IMR-90 (cell line): ENCODE measurements at regions not wholly inside any gene's neighbourhood (a gene's known extent, or its start where the extent isn't known, plus 50 kb on each side); places are given as distances from the start of the nearest gene placed in this dataset.

ENCODE experiments used
- ATAC-seq: fragments of 200-7000 bp; cut with Tn5 transposase; 2 replicates; pipeline ENCODE4 v1.9.1; 2020; ENCODE audit warnings: low read depth, mild to moderate bottlenecking, moderate library complexity
- BruUV-seq: library from RNA; stranded (reverse); fragments of 400-500 nt; replicated peaks from 2 replicates; lab custom pipeline; 2021; lab: Mats Ljungman, UMichigan
- CTCF ChIA-PET: fragments of 300-600 bp; formaldehyde crosslinking; extraction: SDS; loops from one replicate; lab custom pipeline; 2021; ENCODE audit warnings: antibody characterized with exemption; lab: Yijun Ruan, JAX
- POLR2A ChIA-PET: fragments of 300-600 bp; sonication (Branson Sonifier 250); formaldehyde crosslinking; loops from one replicate; lab custom pipeline; 2022; ENCODE audit warnings: antibody characterized with exemption; ENCODE audit not compliant: unreplicated experiment; lab: Charles Lee
- DNase-seq: peaks from one replicate; pipeline ENCODE4 v3.0.0; 2013
- H2AFZ ChIP-seq: replicated peaks from 2 replicates; pipeline ENCODE3; 2013; ENCODE audit warnings: low read length, mild to moderate bottlenecking; ENCODE audit not compliant: poor library complexity
- H2AK5ac ChIP-seq: 2 replicates; pipeline ENCODE4 v1.6.1; 2013; ENCODE audit warnings: low read depth, low read length, inconsistent platforms
- H2AK9ac ChIP-seq: replicated peaks from 2 replicates; pipeline ENCODE3; 2013; ENCODE audit warnings: mild to moderate bottlenecking, low read depth, low read length, moderate library complexity; ENCODE audit not compliant: poor library complexity
- H2BK120ac ChIP-seq: 2 replicates; pipeline ENCODE4 v1.6.1; 2013; ENCODE audit warnings: low read depth, low read length, inconsistent platforms
- H2BK15ac ChIP-seq: 3 replicates; pipeline ENCODE4 v1.6.1; 2013; ENCODE audit warnings: low read depth, low read length, inconsistent platforms
- H2BK20ac ChIP-seq: 2 replicates; pipeline ENCODE4 v1.6.1; 2013; ENCODE audit warnings: low read depth, mild to moderate bottlenecking, inconsistent platforms, low read length, moderate library complexity
- H2BK5ac ChIP-seq: 2 replicates; pipeline ENCODE4 v1.6.1; 2013; ENCODE audit warnings: mild to moderate bottlenecking, low read depth, low read length, inconsistent platforms; ENCODE audit not compliant: poor library complexity, severe bottlenecking
- H3K14ac ChIP-seq: replicated peaks from 2 replicates; pipeline ENCODE4 v1.6.1; 2013; ENCODE audit warnings: low read depth, low read length, inconsistent platforms
- H3K18ac ChIP-seq: 2 replicates; pipeline ENCODE4 v1.6.1; 2013; ENCODE audit warnings: low read depth, low read length, control low read depth
- H3K23ac ChIP-seq: 2 replicates; pipeline ENCODE4 v1.6.1; 2013; ENCODE audit warnings: low read depth, low read length, inconsistent platforms
- H3K27ac ChIP-seq: 2 replicates; pipeline ENCODE4 v1.5.1; 2013; ENCODE audit warnings: mild to moderate bottlenecking, control low read depth, low read length; ENCODE audit not compliant: insufficient read depth
- H3K27me3 ChIP-seq: 2 replicates; pipeline ENCODE4 v1.6.1; 2013; ENCODE audit warnings: low read length; ENCODE audit not compliant: control insufficient read depth, insufficient read depth
- H3K36me3 ChIP-seq: 2 replicates; pipeline ENCODE4 v1.6.1; 2013; ENCODE audit warnings: low read length, mixed read lengths; ENCODE audit not compliant: control insufficient read depth, insufficient read depth
- H3K4ac ChIP-seq: 2 replicates; pipeline ENCODE4 v1.6.1; 2013; ENCODE audit warnings: low read depth, low read length, inconsistent platforms
- H3K4me1 ChIP-seq: 2 replicates; pipeline ENCODE4 v1.6.1; 2013; ENCODE audit warnings: low read length, mixed read lengths; ENCODE audit not compliant: control insufficient read depth, insufficient read depth
- H3K4me2 ChIP-seq: 2 replicates; pipeline ENCODE4 v1.6.1; 2013; ENCODE audit warnings: low read depth, mild to moderate bottlenecking, control low read depth, low read length, moderate library complexity
- H3K4me3 ChIP-seq: 2 replicates; pipeline ENCODE4 v1.5.1; 2013; ENCODE audit warnings: low read depth, mild to moderate bottlenecking, control low read depth, low read length, moderate library complexity; ENCODE audit not compliant: insufficient read depth
- H3K56ac ChIP-seq: 2 replicates; pipeline ENCODE4 v1.6.1; 2013; ENCODE audit warnings: low read length, inconsistent platforms; ENCODE audit not compliant: insufficient read depth; ENCODE audit errors: extremely low read depth
- H3K79me1 ChIP-seq, 2 experiments: 2 replicates each; pipeline ENCODE4 v1.6.1; 2013; ENCODE audit warnings: low read length in 2 of 2, inconsistent platforms in 1 of 2, low read depth in 1 of 2
- H3K9ac ChIP-seq: 2 replicates; pipeline ENCODE4 v1.6.1; 2013; ENCODE audit warnings: low read depth, low read length, control low read depth
- H3K9me1 ChIP-seq: 2 replicates; pipeline ENCODE4 v1.6.1; 2013; ENCODE audit warnings: low read length, inconsistent platforms; ENCODE audit not compliant: insufficient read depth
- H3K9me3 ChIP-seq: 2 replicates; pipeline ENCODE4 v1.6.1; 2013; ENCODE audit warnings: low read length; ENCODE audit not compliant: control insufficient read depth, insufficient read depth
- H4K20me1 ChIP-seq: 2 replicates; pipeline ENCODE4 v1.6.1; 2013; ENCODE audit warnings: low read length, inconsistent platforms; ENCODE audit not compliant: insufficient read depth
- H4K5ac ChIP-seq: 2 replicates; pipeline ENCODE4 v1.6.1; 2013; ENCODE audit warnings: mild to moderate bottlenecking, low read depth, low read length, control low read depth
- H4K8ac ChIP-seq, 2 experiments: 2 replicates each; pipeline ENCODE4 v1.6.1; 2013; ENCODE audit warnings: low read depth in 2 of 2, low read length in 2 of 2, control low read depth in 1 of 2, inconsistent platforms in 1 of 2
- H4K91ac ChIP-seq: 2 replicates; pipeline ENCODE4 v1.6.1; 2013; ENCODE audit warnings: low read depth, low read length, inconsistent platforms; ENCODE audit not compliant: insufficient read depth
- BHLHE40 ChIP-seq: fragments of 150-350 bp; IDR thresholded peaks from 2 replicates; pipeline ENCODE4 v1.6.1; 2016; ENCODE audit warnings: mild to moderate bottlenecking, low read depth, low read length
- CEBPB ChIP-seq: IDR thresholded peaks from 2 replicates; pipeline ENCODE4 v1.6.1; 2012; ENCODE audit warnings: low read depth, low read length, improper control_type of control experiment
- FOS ChIP-seq: fragments of 150-350 bp; IDR thresholded peaks from 2 replicates; pipeline ENCODE4 v1.6.1; 2016; ENCODE audit warnings: low read depth, low read length
- MAFK ChIP-seq: IDR thresholded peaks from 2 replicates; pipeline ENCODE4 v1.6.1; 2012; ENCODE audit warnings: low read depth, low read length, improper control_type of control experiment
- MAZ ChIP-seq: IDR thresholded peaks from 2 replicates; pipeline ENCODE4 v1.6.1; 2012; ENCODE audit warnings: low read depth, mild to moderate bottlenecking, low read length, improper control_type of control experiment, moderate library complexity, borderline replicate concordance
- MXI1 ChIP-seq: IDR thresholded peaks from 2 replicates; pipeline ENCODE4 v1.6.1; 2012; ENCODE audit warnings: low read depth, mild to moderate bottlenecking, low read length, moderate library complexity, borderline replicate concordance
- POLR2A ChIP-seq: IDR thresholded peaks from 2 replicates; pipeline ENCODE4 v1.6.1; 2012; ENCODE audit warnings: mild to moderate bottlenecking, low read depth, low read length
- RAD21 ChIP-seq: IDR thresholded peaks from 2 replicates; pipeline ENCODE4 v1.6.1; 2012; ENCODE audit warnings: low read length, improper control_type of control experiment
- RCOR1 ChIP-seq: IDR thresholded peaks from 2 replicates; pipeline ENCODE4 v1.6.1; 2012; ENCODE audit warnings: mild to moderate bottlenecking, low read length, improper control_type of control experiment; ENCODE audit not compliant: insufficient replicate concordance
- RFX5 ChIP-seq: IDR thresholded peaks from 2 replicates; pipeline ENCODE4 v1.8.0; 2012; ENCODE audit warnings: low read depth, mild to moderate bottlenecking, low read length, moderate library complexity
- SMC3 ChIP-seq: fragments of 150-350 bp; IDR thresholded peaks from 2 replicates; pipeline ENCODE4 v1.6.1; 2016; ENCODE audit warnings: low read depth, mild to moderate bottlenecking, antibody characterized with exemption, low read length, moderate library complexity
- WGBS, 2 experiments: methylation state at CpG; one replicate each; pipeline versions ENCODE4 v1.1.5 to v1.1.7; 2013; ENCODE audit warnings: missing lambda C conversion rate in 2 of 2; ENCODE audit not compliant: insufficient read length in 1 of 2; ENCODE audit errors: extremely low coverage in 2 of 2; 5-methylcytosine and 5-hydroxymethylcytosine counted together
- dilution Hi-C: fragments of 300-500 bp; cut with HindIII; formaldehyde crosslinking; loops from one replicate; pipeline ENCODE4 v1.14.3; 2018; ENCODE audit warnings: low sequenced_read_pairs; ENCODE audit not compliant: unreplicated experiment
- in situ Hi-C: fragments of 300-500 bp; cut with MboI; formaldehyde crosslinking; loops from 3 replicates; pipeline ENCODE4 v1.14.3; 2019; ENCODE audit warnings: low sequenced_read_pairs, inconsistent platforms, mixed read lengths
- intact Hi-C: fragments of 100-400 bp; cut with micrococcal nuclease; formaldehyde crosslinking; loops from 2 replicates; pipeline ENCODE4 v1.10.0; 2022
- TF ChIP-seq, protein P1 (sequence below): fragments of 150-350 bp; IDR thresholded peaks from 2 replicates; pipeline ENCODE4 v1.6.1; 2016; ENCODE audit warnings: low read depth, mild to moderate bottlenecking, low read length, moderate library complexity, borderline replicate concordance
- TF ChIP-seq, protein P2 (sequence below): fragments of 150-350 bp; IDR thresholded peaks from 2 replicates; pipeline ENCODE4 v1.6.1; 2017; ENCODE audit warnings: mild to moderate bottlenecking, antibody characterized with exemption, low read length, low read depth
- TF ChIP-seq, protein P3 (sequence below): conservative IDR thresholded peaks from 2 replicates; pipeline ENCODE4 v1.5.1; 2012; ENCODE audit warnings: mild to moderate bottlenecking, low read depth, low read length, improper control_type of control experiment

DNA sequence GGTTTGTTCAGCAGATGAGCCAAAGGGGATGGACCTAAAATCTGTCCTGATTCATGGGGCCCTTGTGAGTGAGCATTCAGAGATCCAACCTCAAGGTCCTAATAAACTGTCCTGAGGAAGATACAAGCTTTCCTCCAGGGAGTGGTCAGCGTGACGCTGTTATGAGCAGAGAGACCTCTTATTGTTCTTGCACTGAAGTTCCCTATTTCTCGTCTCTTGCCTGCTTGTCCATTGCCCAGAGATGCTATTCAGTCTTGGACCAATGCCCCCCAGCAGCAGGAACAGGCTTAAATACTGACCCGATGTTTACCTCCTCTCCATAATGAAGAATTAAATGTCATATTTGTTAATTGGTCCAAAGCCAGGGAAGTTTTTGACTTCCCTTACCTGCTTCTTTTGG is 225.2 kb upstream of the PGR start:
- Histone ChIP-seq H3K27me3 (no peaks in the 10 kb centered on the region; the same call in 1 of the 2 replicates), H4K20me1 (no peaks in the 10 kb centered on the region), H2AK9ac (no peak overlapping the region), H2AK5ac (no peak overlapping the region), H2BK5ac (no peak overlapping the region), H3K9ac (no peak overlapping the region), H3K4me2 (no peak overlapping the region), H3K14ac (no peak overlapping the region), H4K8ac (no peak overlapping the region), H3K18ac (no peak overlapping the region), H4K91ac (no peak overlapping the region), H2BK120ac (no peak overlapping the region), H3K4ac (no peak overlapping the region), H3K56ac (no peak overlapping the region), H2AFZ (no peak overlapping the region), H3K23ac (no peak overlapping the region), H3K9me3 (no peaks in the 10 kb centered on the region), H3K4me1 (no peaks in the 10 kb centered on the region), H3K27ac (no peak overlapping the region), H3K79me1 (no peaks in the 10 kb centered on the region), H4K5ac (no peak overlapping the region), H3K36me3 (no peaks in the 10 kb centered on the region), H3K4me3 (no peak overlapping the region), H2BK15ac (no peak overlapping the region), H2BK20ac (no peak overlapping the region), H3K9me1 (no peaks in the 10 kb centered on the region)
- CTCF ChIA-PET = interaction anchor here (0.8 kb wide), 1 partner anchor 10 kb away, joined by 9 read pairs; no protein-coding TSS in a partner anchor
- dilution Hi-C loops = no loop called here
- POLR2A ChIA-PET = no interaction called here
- TF ChIP-seq CEBPB (no peak), RFX5 (no peak), MAFK (no peak), BHLHE40 (no peak), RCOR1 (no peak), SMC3 (no peak), POLR2A (no peak), MAZ (no peak), RAD21 (no peak), MXI1 (no peak), FOS (no peak)
- TF ChIP-seq, protein P1, sequence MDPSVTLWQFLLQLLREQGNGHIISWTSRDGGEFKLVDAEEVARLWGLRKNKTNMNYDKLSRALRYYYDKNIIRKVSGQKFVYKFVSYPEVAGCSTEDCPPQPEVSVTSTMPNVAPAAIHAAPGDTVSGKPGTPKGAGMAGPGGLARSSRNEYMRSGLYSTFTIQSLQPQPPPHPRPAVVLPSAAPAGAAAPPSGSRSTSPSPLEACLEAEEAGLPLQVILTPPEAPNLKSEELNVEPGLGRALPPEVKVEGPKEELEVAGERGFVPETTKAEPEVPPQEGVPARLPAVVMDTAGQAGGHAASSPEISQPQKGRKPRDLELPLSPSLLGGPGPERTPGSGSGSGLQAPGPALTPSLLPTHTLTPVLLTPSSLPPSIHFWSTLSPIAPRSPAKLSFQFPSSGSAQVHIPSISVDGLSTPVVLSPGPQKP = no peak
- TF ChIP-seq, protein P2, sequence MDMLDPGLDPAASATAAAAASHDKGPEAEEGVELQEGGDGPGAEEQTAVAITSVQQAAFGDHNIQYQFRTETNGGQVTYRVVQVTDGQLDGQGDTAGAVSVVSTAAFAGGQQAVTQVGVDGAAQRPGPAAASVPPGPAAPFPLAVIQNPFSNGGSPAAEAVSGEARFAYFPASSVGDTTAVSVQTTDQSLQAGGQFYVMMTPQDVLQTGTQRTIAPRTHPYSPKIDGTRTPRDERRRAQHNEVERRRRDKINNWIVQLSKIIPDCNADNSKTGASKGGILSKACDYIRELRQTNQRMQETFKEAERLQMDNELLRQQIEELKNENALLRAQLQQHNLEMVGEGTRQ = no peak
- TF ChIP-seq, protein P3, sequence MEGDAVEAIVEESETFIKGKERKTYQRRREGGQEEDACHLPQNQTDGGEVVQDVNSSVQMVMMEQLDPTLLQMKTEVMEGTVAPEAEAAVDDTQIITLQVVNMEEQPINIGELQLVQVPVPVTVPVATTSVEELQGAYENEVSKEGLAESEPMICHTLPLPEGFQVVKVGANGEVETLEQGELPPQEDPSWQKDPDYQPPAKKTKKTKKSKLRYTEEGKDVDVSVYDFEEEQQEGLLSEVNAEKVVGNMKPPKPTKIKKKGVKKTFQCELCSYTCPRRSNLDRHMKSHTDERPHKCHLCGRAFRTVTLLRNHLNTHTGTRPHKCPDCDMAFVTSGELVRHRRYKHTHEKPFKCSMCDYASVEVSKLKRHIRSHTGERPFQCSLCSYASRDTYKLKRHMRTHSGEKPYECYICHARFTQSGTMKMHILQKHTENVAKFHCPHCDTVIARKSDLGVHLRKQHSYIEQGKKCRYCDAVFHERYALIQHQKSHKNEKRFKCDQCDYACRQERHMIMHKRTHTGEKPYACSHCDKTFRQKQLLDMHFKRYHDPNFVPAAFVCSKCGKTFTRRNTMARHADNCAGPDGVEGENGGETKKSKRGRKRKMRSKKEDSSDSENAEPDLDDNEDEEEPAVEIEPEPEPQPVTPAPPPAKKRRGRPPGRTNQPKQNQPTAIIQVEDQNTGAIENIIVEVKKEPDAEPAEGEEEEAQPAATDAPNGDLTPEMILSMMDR = no peak
- DNase-seq = no peak
- WGBS, 2 experiments = no CpG with 5 or more reads among the region's 4 CpGs
- intact Hi-C loops = no loop called here
- no peak for ATAC-seq
- in situ Hi-C loops = no loop called here
- no TSS peak for BruUV-seq
